Neuron (in vitro differentiated cells): ENCODE measurements at regions not wholly inside any gene's neighbourhood (a gene's known extent, or its start where the extent isn't known, plus 50 kb on each side); places are given as distances from the start of the nearest gene placed in this dataset.
A peak's percentile ranks its signal among the peaks of the same experiment; 100 is the strongest.

Experiments used
- H2AFZ ChIP-seq: one replicate; pipeline ENCODE4 v1.6.1; 2013; ENCODE audit warnings: low read depth, mild to moderate bottlenecking, inconsistent platforms, low read length, moderate library complexity
- H3K27me3 ChIP-seq: one replicate; pipeline ENCODE4 v1.6.1; 2013; ENCODE audit warnings: low read length; ENCODE audit not compliant: insufficient read depth
- H3K36me3 ChIP-seq: one replicate; pipeline ENCODE4 v1.6.1; 2013; ENCODE audit warnings: low read length; ENCODE audit not compliant: insufficient read depth
- H3K4me1 ChIP-seq: one replicate; pipeline ENCODE4 v1.6.1; 2013; ENCODE audit warnings: low read length; ENCODE audit not compliant: insufficient read depth
- H3K4me3 ChIP-seq: 2 replicates; pipeline ENCODE4 v1.5.1; 2013; ENCODE audit warnings: mild to moderate bottlenecking, low read length, moderate library complexity
- H3K9me3 ChIP-seq: one replicate; pipeline ENCODE4 v1.6.1; 2013; ENCODE audit warnings: low read length

DNA sequence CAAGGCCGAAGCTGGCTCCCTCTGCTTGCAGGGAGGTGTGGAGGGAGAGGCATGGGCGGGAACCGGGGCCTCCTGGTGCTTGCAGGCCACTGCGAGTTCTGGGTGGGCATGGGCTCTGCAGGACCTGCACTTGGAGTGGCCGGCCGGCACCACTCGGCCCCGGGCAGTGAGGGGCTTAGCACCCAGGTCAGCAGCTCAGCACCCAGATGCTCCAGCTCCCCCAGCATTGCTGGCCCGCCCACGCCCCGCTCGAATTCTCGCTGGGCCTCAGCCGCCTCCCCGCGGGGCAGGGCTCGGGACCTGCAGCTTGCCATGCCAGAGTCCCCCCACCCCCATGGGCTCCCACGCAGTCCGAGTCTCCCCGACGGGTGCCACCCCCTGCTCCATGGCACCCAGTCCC, 176.2 kb upstream of the FAM98A start:
- H3K27me3 ChIP-seq = no peaks in the 10 kb centered on the region
- no peak overlapping the region for H3K4me3 ChIP-seq
- H3K4me1 ChIP-seq = no peaks in the 10 kb centered on the region
- no peaks in the 10 kb centered on the region for H3K36me3 ChIP-seq
- H2AFZ ChIP-seq = no peak overlapping the region
- H3K9me3 ChIP-seq = no peaks in the 10 kb centered on the region

DNA sequence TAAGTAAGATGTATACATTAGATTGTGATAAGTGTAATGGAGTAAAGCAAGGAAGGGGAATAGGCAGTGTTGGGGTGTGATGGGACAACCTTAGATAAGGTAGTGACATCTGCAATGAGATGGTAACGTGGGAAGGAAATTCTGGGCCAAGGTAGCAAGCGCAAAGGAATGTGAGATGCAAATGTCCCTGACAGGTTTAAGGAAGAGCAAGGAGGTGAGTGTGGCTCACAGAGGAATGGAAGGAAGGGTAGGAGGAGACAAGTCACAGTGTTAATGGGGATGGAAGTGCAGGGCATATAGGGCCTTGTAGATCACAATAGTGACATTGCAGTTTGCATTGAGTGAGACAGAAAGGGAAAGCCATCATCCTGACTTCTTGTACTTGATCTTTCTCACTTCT, 170.9 kb upstream of the FAM98A start:
- Histone ChIP-seq H2AFZ (no peak overlapping the region), H3K4me1 (peaks cover 8% of the 10 kb centered on the region), H3K9me3 (no peaks in the 10 kb centered on the region), H3K36me3 (no peaks in the 10 kb centered on the region), H3K27me3 (no peaks in the 10 kb centered on the region), H3K4me3 (no peak overlapping the region)

DNA sequence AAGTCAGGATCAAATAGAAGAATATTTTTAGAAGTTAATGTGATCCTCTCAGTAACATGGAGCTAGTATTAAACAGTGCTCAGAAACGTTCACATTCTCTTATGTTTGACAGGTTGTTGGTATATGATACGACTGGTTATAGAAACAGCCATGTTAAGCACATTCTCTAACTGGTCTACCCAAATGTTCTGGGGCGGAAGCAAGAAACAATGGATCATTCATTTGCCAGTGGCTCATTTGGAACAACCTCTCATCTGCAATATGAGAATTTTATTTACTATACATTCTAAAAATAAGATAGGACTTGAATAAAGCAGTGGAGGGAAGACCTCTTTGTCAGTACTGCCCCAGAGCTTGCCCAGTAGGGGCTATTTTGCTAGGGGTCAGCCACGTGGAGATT, 167.1 kb upstream of the FAM98A start:
- peaks cover 22% of the 10 kb centered on the region for H3K4me1 ChIP-seq
- H3K9me3 ChIP-seq = peaks cover 1% of the 10 kb centered on the region
- H3K27me3 ChIP-seq = no peaks in the 10 kb centered on the region
- no peak overlapping the region for H2AFZ ChIP-seq
- no peak overlapping the region for H3K4me3 ChIP-seq
- no peaks in the 10 kb centered on the region for H3K36me3 ChIP-seq

DNA sequence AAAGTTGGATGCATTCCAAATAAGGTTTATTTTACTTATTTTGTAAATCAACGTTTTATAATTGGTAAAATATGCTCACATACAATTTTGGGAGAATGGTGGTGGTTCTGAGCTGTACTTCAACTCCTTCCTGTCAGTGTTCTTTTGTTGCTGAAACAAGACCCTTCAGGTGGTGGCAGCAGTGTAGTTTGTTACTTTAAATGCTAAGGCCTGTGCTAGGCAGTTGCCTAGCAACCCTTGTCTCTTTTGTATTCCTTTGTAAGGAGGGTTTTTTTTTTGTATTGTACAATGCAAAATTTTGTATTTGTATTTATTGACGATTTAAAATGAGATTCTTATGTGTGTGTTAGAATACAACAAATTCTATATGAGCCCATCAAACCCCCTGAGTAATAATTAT, 166.0 kb upstream of the FAM98A start:
- Histone ChIP-seq H3K4me3 (no peak overlapping the region), H2AFZ (peak overlapping the region; percentile 30), H3K36me3 (no peaks in the 10 kb centered on the region), H3K27me3 (no peaks in the 10 kb centered on the region), H3K9me3 (peaks cover 1% of the 10 kb centered on the region), H3K4me1 (peaks cover 22% of the 10 kb centered on the region)

DNA sequence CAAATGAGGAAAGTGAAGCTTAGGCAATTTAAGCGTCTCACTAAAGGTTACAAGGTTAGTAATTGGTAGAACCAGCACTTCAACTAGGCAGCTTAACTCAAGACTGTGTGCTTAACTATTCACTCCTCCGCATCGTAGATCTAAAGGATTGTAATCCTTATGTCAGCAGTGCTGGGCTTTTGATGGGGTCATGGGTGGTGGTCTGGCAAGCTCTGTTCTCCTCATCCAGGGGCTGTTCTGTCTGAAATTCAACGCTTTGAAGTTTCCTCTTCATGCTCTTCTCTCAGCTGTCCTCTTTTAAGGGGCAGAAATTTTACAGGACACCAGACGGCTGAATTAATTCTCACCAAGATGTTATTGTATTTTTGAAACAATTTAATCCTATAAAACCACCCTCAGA, 165.5 kb upstream of the FAM98A start:
- Histone ChIP-seq H3K4me1 (peaks cover 22% of the 10 kb centered on the region), H3K9me3 (peaks cover 1% of the 10 kb centered on the region), H3K4me3 (no peak overlapping the region), H2AFZ (no peak overlapping the region), H3K36me3 (no peaks in the 10 kb centered on the region), H3K27me3 (no peaks in the 10 kb centered on the region)

DNA sequence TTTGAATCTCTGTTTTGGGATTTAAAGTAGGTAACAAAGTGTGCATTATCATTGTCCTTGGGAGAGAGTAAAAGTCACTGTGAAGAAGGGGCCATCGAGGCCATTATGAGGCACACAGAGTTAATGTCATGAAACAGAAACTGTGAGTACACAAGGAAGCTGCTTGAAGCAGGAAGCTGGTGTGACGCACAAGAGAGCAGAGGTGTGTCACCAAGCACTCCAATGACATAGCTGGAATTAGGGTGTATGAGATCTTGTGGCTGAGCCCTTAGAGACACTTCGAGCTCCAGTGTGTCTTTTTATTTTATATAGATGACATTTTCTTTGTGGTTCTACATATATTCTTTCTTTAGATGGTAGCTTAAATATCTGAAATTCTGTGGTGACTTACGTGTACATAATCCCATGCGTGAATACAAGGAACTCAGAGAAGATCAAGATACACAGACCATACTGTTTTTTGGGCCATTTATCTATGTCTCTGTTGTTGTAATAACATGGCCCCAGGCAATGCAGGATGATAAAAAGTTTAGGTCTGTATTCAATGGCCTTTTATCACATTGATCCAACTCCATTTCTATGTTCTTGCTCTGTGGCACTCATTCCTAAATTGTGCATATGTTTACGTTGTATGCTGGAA, 164.7 kb upstream of the FAM98A start:
- Histone ChIP-seq H3K9me3 (peaks cover 1% of the 10 kb centered on the region), H3K36me3 (no peaks in the 10 kb centered on the region), H3K4me1 (peaks cover 22% of the 10 kb centered on the region), H3K27me3 (no peaks in the 10 kb centered on the region), H2AFZ (no peak overlapping the region), H3K4me3 (no peak overlapping the region)

DNA sequence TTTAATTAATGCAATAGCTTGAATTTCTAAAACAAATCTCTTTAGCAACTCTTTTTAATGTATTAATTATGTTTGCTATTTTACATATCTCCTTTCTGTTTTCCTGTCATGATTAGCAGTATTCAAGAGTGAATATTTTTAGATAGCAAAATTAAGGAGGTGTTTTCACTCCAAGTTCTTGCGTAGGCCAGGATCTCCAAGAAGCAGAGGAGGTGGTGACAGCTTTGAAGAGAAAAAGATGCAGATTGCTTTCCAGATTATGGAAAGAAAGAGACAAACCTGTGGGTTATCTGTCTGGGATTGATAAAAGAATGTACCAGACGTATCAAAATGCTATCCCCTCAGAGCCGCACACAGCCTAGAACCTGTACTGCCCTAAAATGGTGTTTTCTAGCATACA, 163.5 kb upstream of the FAM98A start:
- Histone ChIP-seq H3K4me3 (no peak overlapping the region), H3K36me3 (no peaks in the 10 kb centered on the region), H2AFZ (no peak overlapping the region), H3K4me1 (peaks cover 22% of the 10 kb centered on the region), H3K27me3 (no peaks in the 10 kb centered on the region), H3K9me3 (peaks cover 1% of the 10 kb centered on the region)

DNA sequence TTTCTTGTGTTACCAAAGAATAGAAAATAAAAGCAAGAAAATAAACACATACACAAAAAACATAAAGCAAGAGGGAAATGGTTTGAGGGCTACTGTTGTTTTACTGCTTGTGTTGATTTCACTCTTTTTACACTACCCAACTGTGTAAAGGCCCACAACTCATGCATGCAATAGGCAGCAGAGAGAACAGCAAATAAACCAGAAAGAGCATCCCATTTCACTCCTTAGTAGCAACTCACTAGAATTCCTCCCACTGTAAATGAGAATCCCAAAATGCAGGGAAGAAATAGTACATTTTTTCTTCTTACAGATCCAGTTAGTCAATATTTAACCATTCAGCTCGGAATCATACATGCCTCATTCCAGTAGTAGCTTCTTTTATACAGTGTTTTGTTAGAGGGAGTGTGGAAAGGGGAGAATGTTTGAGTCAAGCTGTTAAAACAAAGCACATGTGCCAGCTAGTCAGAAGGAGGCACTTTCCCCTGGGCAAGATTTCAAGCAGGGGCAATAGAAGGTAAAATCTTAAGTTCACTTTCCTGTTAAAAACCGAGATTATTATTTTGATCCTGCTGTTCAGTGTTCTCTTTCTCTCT, 147.2 kb upstream of the FAM98A start:
- Histone ChIP-seq H3K4me3 (no peak overlapping the region), H3K4me1 (no peaks in the 10 kb centered on the region), H3K36me3 (no peaks in the 10 kb centered on the region), H3K9me3 (peaks cover 1% of the 10 kb centered on the region), H3K27me3 (no peaks in the 10 kb centered on the region), H2AFZ (no peak overlapping the region)

DNA sequence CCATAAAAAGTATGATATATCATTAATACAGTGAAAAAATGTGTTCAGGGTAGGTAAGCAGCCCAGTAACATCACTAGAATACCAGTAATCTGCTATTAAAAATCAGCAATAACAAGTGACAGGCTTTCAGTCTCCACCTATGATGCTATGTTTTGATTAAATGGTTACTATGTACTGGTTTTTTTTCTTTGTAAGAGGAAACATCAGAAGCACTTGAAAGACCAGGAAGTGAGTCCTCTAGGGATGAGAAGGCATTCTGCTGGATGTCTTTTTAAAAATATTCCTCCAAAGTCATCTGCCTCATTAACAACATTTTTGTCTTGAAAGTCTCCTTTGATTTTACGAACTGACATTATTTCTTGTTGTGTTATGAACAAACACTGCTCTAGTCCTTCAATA, 136.0 kb upstream of the FAM98A start:
- Histone ChIP-seq H3K4me3 (no peak overlapping the region), H3K36me3 (no peaks in the 10 kb centered on the region), H2AFZ (no peak overlapping the region), H3K4me1 (no peaks in the 10 kb centered on the region), H3K9me3 (no peaks in the 10 kb centered on the region), H3K27me3 (no peaks in the 10 kb centered on the region)

DNA sequence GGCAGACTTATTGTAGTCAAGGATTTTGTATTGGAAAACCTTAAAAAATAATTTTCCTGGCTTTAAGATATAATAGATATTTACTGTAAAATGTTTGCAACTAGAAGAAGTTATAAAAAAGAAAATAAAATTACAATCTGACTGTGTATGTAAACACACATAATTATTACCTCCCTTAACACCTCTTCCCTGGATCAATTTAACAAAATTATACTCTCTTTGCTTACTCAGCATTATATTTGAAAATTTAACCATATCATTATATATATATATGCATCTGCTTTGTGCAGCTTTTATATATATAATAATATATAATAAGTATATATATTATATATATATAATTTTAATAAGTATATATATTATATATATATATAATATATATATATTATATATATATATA, 131.7 kb upstream of the FAM98A start:
- no peak overlapping the region for H3K4me3 ChIP-seq
- H3K27me3 ChIP-seq = no peaks in the 10 kb centered on the region
- no peaks in the 10 kb centered on the region for H3K4me1 ChIP-seq
- no peaks in the 10 kb centered on the region for H3K9me3 ChIP-seq
- no peaks in the 10 kb centered on the region for H3K36me3 ChIP-seq
- H2AFZ ChIP-seq = no peak overlapping the region

DNA sequence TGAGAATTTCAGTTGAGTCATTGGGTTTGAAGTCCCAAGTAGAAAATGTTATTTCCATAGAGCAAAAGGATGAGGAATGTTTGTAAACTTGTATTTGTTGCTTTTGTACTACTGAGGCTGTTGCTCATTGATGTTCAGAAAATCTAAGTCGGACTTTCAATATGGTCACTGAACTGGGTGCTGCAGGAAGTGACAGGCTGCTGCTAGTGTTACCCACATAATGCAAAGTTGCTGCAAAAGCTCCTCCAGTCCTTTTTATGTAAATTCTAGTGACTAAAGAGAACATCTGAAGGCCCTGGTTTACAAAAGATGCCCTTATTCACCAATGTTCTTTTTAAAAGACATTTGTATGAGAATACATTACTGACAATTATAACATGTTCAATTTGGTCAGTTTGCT, 131.1 kb upstream of the FAM98A start:
- Histone ChIP-seq H3K27me3 (no peaks in the 10 kb centered on the region), H3K36me3 (no peaks in the 10 kb centered on the region), H3K4me1 (no peaks in the 10 kb centered on the region), H2AFZ (no peak overlapping the region), H3K9me3 (no peaks in the 10 kb centered on the region), H3K4me3 (no peak overlapping the region)

DNA sequence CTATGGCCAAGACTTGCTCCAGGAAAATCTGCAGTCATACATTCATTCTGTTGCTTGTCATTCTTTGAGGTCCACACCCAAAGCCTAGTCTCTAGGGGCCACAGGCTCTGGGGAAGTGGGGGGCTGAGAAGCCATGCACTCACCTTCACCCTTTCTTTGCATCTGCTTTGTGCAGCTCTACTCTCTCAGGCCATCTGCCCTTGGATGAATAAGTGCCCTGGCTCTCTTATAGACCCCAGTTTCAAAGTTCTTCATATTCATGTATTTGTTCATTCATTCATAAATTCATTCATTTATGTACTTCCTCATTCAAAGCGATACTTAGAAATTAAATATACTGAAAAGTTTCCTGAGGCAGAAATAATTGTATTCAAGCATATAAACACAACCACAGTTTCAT, 130.3 kb upstream of the FAM98A start:
- Histone ChIP-seq H3K27me3 (no peaks in the 10 kb centered on the region), H3K4me3 (no peak overlapping the region), H3K36me3 (no peaks in the 10 kb centered on the region), H3K4me1 (no peaks in the 10 kb centered on the region), H2AFZ (no peak overlapping the region), H3K9me3 (no peaks in the 10 kb centered on the region)

DNA sequence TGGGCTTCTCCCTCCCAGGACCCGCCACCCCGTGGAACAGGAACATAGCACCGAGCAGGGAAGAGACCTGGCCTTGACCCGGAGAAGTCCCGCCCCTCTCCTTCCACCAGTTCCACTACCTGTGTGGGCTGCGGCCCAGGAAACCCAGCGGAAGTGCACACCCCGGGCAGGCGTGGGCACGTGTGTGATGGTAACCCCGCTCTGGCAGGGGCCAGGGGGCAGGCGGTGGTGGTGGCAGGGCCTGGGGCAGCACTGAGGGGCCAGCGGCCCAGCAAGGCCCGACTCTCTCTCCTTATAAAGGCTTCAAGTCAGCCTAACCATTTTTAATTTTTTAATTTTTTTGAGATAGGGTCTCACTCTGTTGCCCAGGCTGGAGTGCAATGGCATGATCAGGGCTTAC, 129.0 kb upstream of the FAM98A start:
- H2AFZ ChIP-seq = no peak overlapping the region

More for the DNA sequence above, 129.0 kb upstream of the FAM98A start:
- Histone ChIP-seq H3K4me3 (no peak overlapping the region), H3K27me3 (no peaks in the 10 kb centered on the region), H3K36me3 (no peaks in the 10 kb centered on the region), H3K4me1 (no peaks in the 10 kb centered on the region), H3K9me3 (no peaks in the 10 kb centered on the region)
